ENCODE measurements at regions not wholly inside any gene's neighbourhood (a gene's known extent, or its start where the extent isn't known, plus 50 kb on each side); places are given as distances from the start of the nearest gene placed in this dataset.

DNA sequence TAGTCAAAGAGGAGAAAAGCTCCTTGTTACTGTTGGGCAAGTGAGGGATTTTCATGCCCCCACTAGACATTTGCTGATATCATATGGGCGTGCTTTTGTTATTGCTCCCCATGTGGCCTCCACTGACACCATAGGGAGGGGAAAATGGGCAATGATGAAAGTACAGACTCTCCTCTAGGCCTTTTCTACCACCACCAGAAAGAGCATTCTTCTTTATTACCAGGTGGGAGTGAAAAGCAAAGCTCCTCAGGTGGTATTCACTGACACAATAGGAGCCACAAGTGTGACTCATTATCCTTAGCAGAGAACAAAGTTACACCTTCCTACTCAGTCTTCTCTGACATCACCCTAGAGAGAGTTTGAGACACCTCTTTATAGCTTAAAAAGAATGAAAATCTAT, 667.1 kb downstream of the LTN1 start:
- H3K36me3 ChIP-seq (replicated peaks in 1 of 2; ENCODE audit: control insufficient read depth in 1 of 2, insufficient read depth in 2 of 2, low read length in 2 of 2): no peaks in the 10 kb centered on the region
- Mint-ChIP-seq H3K27ac (peak overlapping the region in 1 of 7 donors; percentile 52), H3K4me3 (no peak overlapping the region), H3K4me1 (no peaks in the 10 kb centered on the region), H3K36me3 (no peaks in the 10 kb centered on the region), H3K27me3 (ENCODE audit: low read depth in 3 of 3) (peaks cover 0 to 2% (median 1%) of the 10 kb centered on the region in 3 donors), H3K9me3 (peaks cover 6 to 21% (median 9%) of the 10 kb centered on the region in 7 donors)
- H3K79me2 ChIP-seq (ENCODE audit: insufficient read depth, low read length): no peaks in the 10 kb centered on the region
- no peak for DNase-seq
- TF ChIP-seq, protein P1, sequence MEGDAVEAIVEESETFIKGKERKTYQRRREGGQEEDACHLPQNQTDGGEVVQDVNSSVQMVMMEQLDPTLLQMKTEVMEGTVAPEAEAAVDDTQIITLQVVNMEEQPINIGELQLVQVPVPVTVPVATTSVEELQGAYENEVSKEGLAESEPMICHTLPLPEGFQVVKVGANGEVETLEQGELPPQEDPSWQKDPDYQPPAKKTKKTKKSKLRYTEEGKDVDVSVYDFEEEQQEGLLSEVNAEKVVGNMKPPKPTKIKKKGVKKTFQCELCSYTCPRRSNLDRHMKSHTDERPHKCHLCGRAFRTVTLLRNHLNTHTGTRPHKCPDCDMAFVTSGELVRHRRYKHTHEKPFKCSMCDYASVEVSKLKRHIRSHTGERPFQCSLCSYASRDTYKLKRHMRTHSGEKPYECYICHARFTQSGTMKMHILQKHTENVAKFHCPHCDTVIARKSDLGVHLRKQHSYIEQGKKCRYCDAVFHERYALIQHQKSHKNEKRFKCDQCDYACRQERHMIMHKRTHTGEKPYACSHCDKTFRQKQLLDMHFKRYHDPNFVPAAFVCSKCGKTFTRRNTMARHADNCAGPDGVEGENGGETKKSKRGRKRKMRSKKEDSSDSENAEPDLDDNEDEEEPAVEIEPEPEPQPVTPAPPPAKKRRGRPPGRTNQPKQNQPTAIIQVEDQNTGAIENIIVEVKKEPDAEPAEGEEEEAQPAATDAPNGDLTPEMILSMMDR (IDR thresholded peaks at IDR 0.05): no peak
- WGBS (ENCODE audit: insufficient coverage): no CpG with 5 or more reads among the region's 1 CpG
- H4K20me1 ChIP-seq (ENCODE audit: insufficient read depth, low read length): no peaks in the 10 kb centered on the region
- H3K4me3 ChIP-seq (replicated peaks in 1 of 3; ENCODE audit: low read depth in 2 of 3, low read length in 3 of 3): no peak overlapping the region
- intact Hi-C loops (cut with micrococcal nuclease): no loop called here
- H3K4me2 ChIP-seq (replicated peaks; ENCODE audit: extremely low read depth, low read length, poor library complexity, severe bottlenecking): no peak overlapping the region
- H2AFZ ChIP-seq (ENCODE audit: insufficient read depth, low read depth, low read length, poor library complexity, severe bottlenecking): no peak overlapping the region
- no peaks in the 10 kb centered on the region for H3K4me1 ChIP-seq (ENCODE audit: control insufficient read depth in 1 of 2, insufficient read depth in 2 of 2, low read length in 2 of 2)
- no peaks in the 10 kb centered on the region for H3K27me3 ChIP-seq (ENCODE audit: control insufficient read depth in 2 of 2, insufficient read depth in 2 of 2, low read length in 2 of 2)
- no peak overlapping the region for H3K9ac ChIP-seq (ENCODE audit: insufficient read depth, low read length, poor library complexity, severe bottlenecking)
- H3K27ac ChIP-seq (ENCODE audit: low read depth in 1 of 2, low read length in 2 of 2): no peak overlapping the region
- no peaks in the 10 kb centered on the region for H3K9me3 ChIP-seq (replicated peaks in 1 of 2; ENCODE audit: control insufficient read depth in 1 of 2, insufficient read depth in 1 of 2, low read length in 2 of 2)

DNA sequence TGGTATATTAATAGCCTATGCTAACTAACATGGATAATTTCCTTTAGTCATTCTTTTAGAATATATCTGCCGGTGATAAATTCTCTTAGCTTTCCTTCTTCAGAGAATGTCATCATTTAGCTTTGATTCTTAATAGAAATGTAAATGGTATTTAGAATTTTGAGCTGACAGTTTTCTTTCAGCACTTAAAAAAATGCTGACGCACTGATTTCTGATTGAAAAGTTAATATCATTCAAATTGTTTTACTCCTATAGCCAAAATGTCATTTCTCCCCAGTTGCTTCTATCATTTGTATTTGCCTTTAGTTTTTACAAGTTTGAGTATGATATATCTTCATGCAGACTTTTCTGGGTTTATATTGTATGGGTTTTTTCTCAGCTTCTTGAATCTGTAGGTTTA, 668.0 kb downstream of the LTN1 start:
- no peak overlapping the region for H3K4me3 ChIP-seq (replicated peaks in 1 of 3; ENCODE audit: low read depth in 2 of 3, low read length in 3 of 3)
- intact Hi-C loops (cut with micrococcal nuclease): no loop called here
- no peaks in the 10 kb centered on the region for H3K4me1 ChIP-seq (ENCODE audit: control insufficient read depth in 1 of 2, insufficient read depth in 2 of 2, low read length in 2 of 2)
- H3K4me2 ChIP-seq (replicated peaks; ENCODE audit: extremely low read depth, low read length, poor library complexity, severe bottlenecking): no peak overlapping the region
- WGBS (ENCODE audit: insufficient coverage): no CpG with 5 or more reads among the region's 2 CpGs
- Mint-ChIP-seq H3K36me3 (no peaks in the 10 kb centered on the region), H3K4me1 (no peaks in the 10 kb centered on the region), H3K4me3 (no peak overlapping the region), H3K27me3 (ENCODE audit: low read depth in 3 of 3) (peaks cover 0 to 2% (median 1%) of the 10 kb centered on the region in 3 donors), H3K27ac (no peak overlapping the region), H3K9me3 (peaks cover 3 to 17% (median 9%) of the 10 kb centered on the region in 7 donors)
- TF ChIP-seq, protein P1 (IDR thresholded peaks at IDR 0.05): no peak
- H4K20me1 ChIP-seq (ENCODE audit: insufficient read depth, low read length): no peaks in the 10 kb centered on the region
- H2AFZ ChIP-seq (ENCODE audit: insufficient read depth, low read depth, low read length, poor library complexity, severe bottlenecking): no peak overlapping the region
- H3K79me2 ChIP-seq (ENCODE audit: insufficient read depth, low read length): no peaks in the 10 kb centered on the region
- H3K9me3 ChIP-seq (replicated peaks in 1 of 2; ENCODE audit: control insufficient read depth in 1 of 2, insufficient read depth in 1 of 2, low read length in 2 of 2): no peaks in the 10 kb centered on the region
- no peak for DNase-seq
- H3K27ac ChIP-seq (ENCODE audit: low read depth in 1 of 2, low read length in 2 of 2): no peak overlapping the region
- no peaks in the 10 kb centered on the region for H3K36me3 ChIP-seq (replicated peaks in 1 of 2; ENCODE audit: control insufficient read depth in 1 of 2, insufficient read depth in 2 of 2, low read length in 2 of 2)
- no peak overlapping the region for H3K9ac ChIP-seq (ENCODE audit: insufficient read depth, low read length, poor library complexity, severe bottlenecking)
- no peaks in the 10 kb centered on the region for H3K27me3 ChIP-seq (ENCODE audit: control insufficient read depth in 2 of 2, insufficient read depth in 2 of 2, low read length in 2 of 2)
